ENCODE measurements at regions not wholly inside any gene's neighbourhood (a gene's known extent, or its start where the extent isn't known, plus 50 kb on each side); places are given as distances from the start of the nearest gene placed in this dataset.
A peak's percentile ranks its signal among the peaks of the same experiment; 100 is the strongest.
"Not testable (repeated sequence)": the region's sequence is repeated elsewhere in the genome, so short reads cannot be mapped to it uniquely, and the experiment has no call there.

GRCh38 chr14:89743828-89744227 lies 210.7 kb downstream of the EFCAB11 start:
- Mint-ChIP-seq H3K36me3 (peaks cover 2% of the 10 kb centered on the region), H3K4me1 (peaks cover 10% of the 10 kb centered on the region), H3K4me3 (no peak overlapping the region), H3K27ac (no peak overlapping the region), H3K27me3 (ENCODE audit: low read depth) (no peaks in the 10 kb centered on the region), H3K9me3 (peaks cover 37% of the 10 kb centered on the region)
- DNase-seq (ENCODE audit: low spot score in 2 of 2, unreplicated experiment in 2 of 2): no peak
- TF ChIP-seq CTCF (IDR thresholded peaks at IDR 0.05; ENCODE audit: unreplicated experiment): no peak

GRCh38 chr14:89740241-89740640 lies 214.3 kb downstream of the EFCAB11 start:
- Mint-ChIP-seq H3K27ac (peak overlapping the region; percentile 30), H3K4me1 (peaks cover 13% of the 10 kb centered on the region), H3K9me3 (peaks cover 30% of the 10 kb centered on the region), H3K27me3 (ENCODE audit: low read depth) (no peaks in the 10 kb centered on the region), H3K36me3 (peaks cover 4% of the 10 kb centered on the region), H3K4me3 (no peak overlapping the region)
- no peak for TF ChIP-seq CTCF (IDR thresholded peaks at IDR 0.05; ENCODE audit: unreplicated experiment)
- no peak for DNase-seq (ENCODE audit: low spot score in 2 of 2, unreplicated experiment in 2 of 2)

- H3K27ac Mint-ChIP-seq: no peak overlapping the region
- peaks cover 33% of the 10 kb centered on the region for H3K9me3 Mint-ChIP-seq
- H3K4me3 Mint-ChIP-seq: no peak overlapping the region
- no peak for TF ChIP-seq CTCF (IDR thresholded peaks at IDR 0.05; ENCODE audit: unreplicated experiment)
- H3K27me3 Mint-ChIP-seq (ENCODE audit: low read depth): no peaks in the 10 kb centered on the region
- peaks cover 13% of the 10 kb centered on the region for H3K4me1 Mint-ChIP-seq
- DNase-seq (ENCODE audit: low spot score in 2 of 2, unreplicated experiment in 2 of 2): no peak
- peaks cover 6% of the 10 kb centered on the region for H3K36me3 Mint-ChIP-seq
Observed at GRCh38 chr14:89736881-89737280, 217.6 kb downstream of the EFCAB11 start.

GRCh38 chr14:89731396-89731933 lies 223.1 kb downstream of the EFCAB11 start:
- TF ChIP-seq CTCF (IDR thresholded peaks at IDR 0.05; ENCODE audit: unreplicated experiment): no peak
- Mint-ChIP-seq H3K9me3 (peaks cover 21% of the 10 kb centered on the region), H3K36me3 (peaks cover 4% of the 10 kb centered on the region), H3K4me3 (no peak overlapping the region), H3K4me1 (no peaks in the 10 kb centered on the region), H3K27ac (no peak overlapping the region), H3K27me3 (ENCODE audit: low read depth) (no peaks in the 10 kb centered on the region)
- DNase-seq (ENCODE audit: low spot score in 2 of 2, unreplicated experiment in 2 of 2): no peak

GRCh38 chr14:89730687-89731086 lies 223.8 kb downstream of the EFCAB11 start:
- Mint-ChIP-seq H3K4me1 (no peaks in the 10 kb centered on the region), H3K27ac (no peak overlapping the region), H3K4me3 (no peak overlapping the region), H3K9me3 (peaks cover 21% of the 10 kb centered on the region), H3K27me3 (ENCODE audit: low read depth) (no peaks in the 10 kb centered on the region), H3K36me3 (peaks cover 4% of the 10 kb centered on the region)
- no peak for TF ChIP-seq CTCF (IDR thresholded peaks at IDR 0.05; ENCODE audit: unreplicated experiment)
- no peak for DNase-seq (ENCODE audit: low spot score in 2 of 2, unreplicated experiment in 2 of 2)

- DNase-seq (ENCODE audit: low spot score in 2 of 2, unreplicated experiment in 2 of 2): no peak
- H3K4me1 Mint-ChIP-seq: peaks cover 11% of the 10 kb centered on the region
- H3K4me3 Mint-ChIP-seq: no peak overlapping the region
- H3K36me3 Mint-ChIP-seq: peaks cover 2% of the 10 kb centered on the region
- no peak for TF ChIP-seq CTCF (IDR thresholded peaks at IDR 0.05; ENCODE audit: unreplicated experiment)
- no peak overlapping the region for H3K27ac Mint-ChIP-seq
- H3K27me3 Mint-ChIP-seq (ENCODE audit: low read depth): no peaks in the 10 kb centered on the region
- H3K9me3 Mint-ChIP-seq: peaks cover 19% of the 10 kb centered on the region
Observed at GRCh38 chr14:89728964-89729363, 225.6 kb downstream of the EFCAB11 start.

- not testable (repeated sequence) for DNase-seq (ENCODE audit: low spot score in 2 of 2, unreplicated experiment in 2 of 2); H3K9me3 Mint-ChIP-seq; H3K4me3 Mint-ChIP-seq; H3K27me3 Mint-ChIP-seq (ENCODE audit: low read depth); H3K36me3 Mint-ChIP-seq; H3K27ac Mint-ChIP-seq
- H3K4me1 Mint-ChIP-seq: peaks cover 13% of the 10 kb centered on the region
Observed at GRCh38 chr14:89726226-89726625, 228.3 kb downstream of the EFCAB11 start.

Data from mesothelial cell of epicardium (in vitro differentiated cells).